CD4-positive, alpha-beta T cell treated with Interleukin-4 for 4 hours (primary cell): ENCODE measurements at regions not wholly inside any gene's neighbourhood (a gene's known extent, or its start where the extent isn't known, plus 50 kb on each side); places are given as distances from the start of the nearest gene placed in this dataset.
"Not testable (repeated sequence)": the region's sequence is repeated elsewhere in the genome, so short reads cannot be mapped to it uniquely, and the experiment has no call there.

Experiments
- DNase-seq: peaks from one replicate; pipeline ENCODE4 v3.0.0-alpha.2; 2020

DNA sequence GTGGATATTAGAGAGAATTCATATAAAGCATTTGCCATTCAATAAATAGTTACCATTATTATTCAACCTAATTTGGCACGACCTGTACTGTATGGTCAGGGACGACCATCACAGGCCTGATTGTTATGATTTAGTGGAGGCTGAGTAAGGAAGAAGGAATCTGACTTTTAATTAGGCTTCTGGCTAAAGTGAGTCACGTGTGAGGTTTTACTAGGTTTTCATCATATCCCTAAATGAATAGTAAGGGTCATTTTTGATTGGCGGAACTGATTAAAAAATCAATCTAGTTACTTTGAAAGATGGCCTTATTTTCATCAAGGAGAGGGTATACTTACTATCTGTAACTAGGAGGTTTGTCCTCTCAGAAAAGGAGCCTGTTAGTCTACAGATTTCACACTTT is 143.4 kb downstream of the ADCYAP1 start:
- DNase-seq: no peak

DNA sequence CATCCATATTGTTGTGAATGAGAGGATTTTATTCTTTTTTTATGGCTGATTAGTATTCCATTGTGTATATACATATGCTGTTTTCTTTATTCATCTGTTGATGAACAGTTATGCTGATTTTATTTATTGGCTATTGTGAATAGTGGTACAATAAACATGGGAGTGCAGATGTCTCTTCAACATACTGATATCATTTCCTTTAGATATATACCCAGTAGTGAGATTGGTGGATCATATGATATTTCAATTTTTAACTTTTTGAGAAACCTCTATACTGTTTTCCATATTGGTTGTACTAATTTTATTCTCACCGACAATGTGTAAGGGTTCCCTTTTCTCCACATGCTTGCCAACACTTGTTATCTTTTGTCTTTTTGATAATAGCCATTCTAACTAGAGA is 144.5 kb downstream of the ADCYAP1 start:
- DNase-seq: no peak

DNA sequence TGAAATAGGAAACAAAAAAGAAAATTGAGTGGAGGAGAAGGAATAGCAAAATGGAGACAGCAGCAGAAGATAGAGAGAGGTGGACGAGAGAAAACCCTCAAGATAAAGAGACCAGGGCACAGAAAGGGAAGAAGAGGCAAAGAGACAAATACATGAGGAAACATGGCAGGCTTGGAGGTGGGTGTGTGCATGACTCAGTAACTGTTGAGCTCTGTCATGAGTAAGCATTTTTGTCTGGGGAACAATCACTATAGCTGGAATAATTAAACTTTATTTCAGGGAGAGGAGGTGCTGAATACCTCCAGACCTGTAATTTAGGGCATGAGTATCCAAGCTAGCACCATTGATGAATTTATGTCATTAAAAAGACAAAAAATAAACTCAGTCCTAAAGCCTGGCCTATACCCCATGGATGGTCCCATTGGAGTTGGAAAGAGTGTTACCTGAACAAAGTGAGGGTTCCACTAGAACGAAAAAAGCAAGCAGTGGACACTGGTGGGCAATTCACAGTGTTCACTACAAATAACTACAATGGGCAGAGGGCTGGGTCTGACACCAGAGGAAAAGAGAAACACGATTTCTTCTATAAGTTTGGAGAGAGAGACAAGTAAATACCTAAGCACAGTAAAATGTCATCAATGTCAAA is 145.5 kb downstream of the ADCYAP1 start:
- no peak for DNase-seq

DNA sequence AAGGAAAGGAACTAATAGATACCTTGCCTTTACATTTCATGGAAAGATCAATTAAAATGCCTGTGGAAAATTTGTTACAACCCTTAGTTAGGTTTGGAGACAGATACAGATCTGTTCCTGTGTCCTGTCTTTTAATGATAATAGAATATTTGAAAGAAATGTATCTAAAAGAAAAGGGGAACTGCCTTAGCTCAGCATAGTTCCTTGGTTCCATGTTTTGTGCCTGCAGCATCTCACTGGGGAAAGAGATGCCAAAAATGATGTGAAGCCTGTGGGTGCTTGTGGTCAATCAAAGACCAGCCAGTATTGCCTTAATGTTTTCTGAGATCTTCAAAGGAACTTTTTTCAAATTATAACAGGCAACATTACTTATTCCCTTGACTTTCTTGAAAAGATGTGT is 147.6 kb downstream of the ADCYAP1 start:
- DNase-seq: no peak

DNA sequence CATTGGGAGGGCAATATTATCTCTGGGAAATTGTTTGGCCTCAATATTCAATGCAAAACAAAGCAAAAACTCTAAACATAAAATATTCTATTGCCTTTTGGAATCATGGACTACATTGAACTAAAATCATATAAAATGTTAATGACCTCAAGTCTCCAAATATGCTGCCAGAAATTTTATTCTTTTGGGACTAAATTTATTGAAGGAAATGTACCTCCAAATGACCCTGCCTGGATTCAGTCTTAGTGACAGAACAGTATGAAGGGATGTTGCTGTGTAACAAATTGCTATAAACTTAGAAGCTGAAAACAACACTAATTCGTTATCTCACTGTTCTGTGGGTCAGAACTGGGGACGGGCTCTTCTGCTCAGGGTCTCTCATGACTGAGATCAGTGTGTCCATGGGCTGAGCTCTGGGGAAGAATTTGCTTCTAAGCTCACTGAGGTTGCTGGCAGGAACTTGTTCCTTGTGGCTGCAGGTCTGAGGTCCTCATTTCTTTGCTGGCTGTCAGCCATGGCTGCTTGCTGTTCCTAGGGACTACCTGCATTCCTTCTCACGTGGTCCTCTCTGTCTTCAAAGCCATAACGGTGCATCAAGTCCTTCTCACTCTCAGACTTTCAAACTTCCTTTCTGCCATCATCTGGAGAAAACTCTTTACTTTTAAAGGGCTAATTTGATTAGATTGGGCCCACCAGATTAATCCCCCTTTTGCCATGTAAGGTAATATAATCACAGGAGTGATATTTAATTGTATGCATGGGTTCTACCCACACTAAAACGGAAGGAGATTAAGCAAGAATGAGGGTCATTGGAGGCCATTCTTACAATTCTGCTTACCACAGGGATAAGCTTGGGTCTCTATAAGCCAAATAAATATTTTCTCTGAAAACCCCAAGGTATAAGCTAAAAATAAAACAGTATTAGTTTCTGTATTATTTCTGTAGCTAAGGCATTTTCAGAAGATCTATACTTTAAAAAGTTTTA is 149.0 kb downstream of the ADCYAP1 start:
- DNase-seq: no peak

DNA sequence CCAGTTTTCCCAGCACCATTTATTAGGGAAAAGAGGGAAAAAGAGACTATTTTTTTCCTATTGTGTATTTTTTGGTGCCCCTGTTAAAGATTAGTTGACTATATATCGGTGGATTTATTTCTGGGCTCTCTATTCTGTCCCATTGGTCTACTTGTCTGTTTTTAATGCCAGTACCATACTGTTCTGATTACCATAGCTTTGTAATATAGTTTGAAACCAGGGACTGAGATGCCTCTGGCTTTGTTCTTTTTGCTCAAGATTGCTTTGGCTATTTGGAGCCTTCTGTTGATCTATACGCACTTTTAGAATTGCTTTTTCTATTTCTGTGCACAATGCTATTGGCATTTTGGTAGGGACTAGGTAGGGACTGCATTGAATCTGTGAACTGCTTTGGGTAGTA is 151.7 kb downstream of the ADCYAP1 start:
- DNase-seq: no peak

DNA sequence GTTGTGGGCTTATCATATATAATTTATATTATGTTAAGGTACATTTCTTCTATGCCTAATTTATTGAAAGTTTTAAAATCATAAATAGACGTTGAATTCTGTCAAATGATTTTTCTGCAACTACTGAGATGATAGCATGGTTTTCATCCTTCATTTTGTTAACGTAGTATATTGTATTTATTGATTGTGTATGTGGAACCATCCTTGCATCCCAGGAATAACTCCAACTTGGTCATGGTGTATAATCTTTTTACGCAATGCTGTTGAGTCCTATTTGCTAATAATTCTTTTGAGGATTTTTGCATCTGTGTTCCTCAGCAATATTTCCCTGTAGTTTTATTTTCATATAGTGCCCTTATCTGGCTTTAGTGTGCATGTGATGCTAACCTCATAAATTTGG is 152.7 kb downstream of the ADCYAP1 start:
- DNase-seq: no peak

DNA sequence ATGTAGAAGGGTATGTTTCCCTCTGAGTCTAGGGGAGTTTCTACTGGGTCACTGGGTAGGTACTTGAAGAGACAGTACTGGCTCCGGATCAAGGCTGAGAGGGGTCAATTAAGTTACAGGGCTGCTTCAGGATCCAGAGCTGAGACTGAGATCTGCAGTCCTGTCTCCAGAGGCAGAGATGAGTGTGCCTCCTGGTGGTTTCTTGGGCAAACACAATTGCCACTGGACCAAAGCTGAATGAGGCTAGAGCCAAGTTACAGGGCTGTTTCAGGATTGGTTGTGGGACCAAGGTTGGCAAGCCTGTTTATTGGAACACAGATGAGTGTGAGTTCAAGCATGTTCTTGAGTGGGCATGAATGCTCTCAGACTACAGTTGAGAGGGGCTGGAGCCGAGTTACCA is 157.9 kb downstream of the ADCYAP1 start:
- DNase-seq: no peak

DNA sequence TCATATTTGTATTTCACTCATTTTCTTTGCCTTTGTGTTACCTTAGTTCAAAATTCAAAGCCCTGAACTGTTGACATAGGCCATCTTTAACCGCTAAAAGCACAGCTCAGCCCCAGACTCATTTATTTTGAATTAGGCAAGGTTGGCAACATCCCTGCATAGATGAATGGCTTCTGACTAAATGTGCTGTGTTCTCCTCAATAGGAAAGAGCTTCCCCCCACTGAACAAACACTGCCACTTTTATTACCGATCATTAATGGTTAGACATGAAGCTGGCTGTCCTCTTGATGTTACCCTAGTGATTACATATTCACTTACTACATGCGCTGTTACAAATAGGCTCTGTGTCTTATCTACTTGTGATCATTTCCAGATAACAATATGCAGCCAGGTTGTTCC is 170.7 kb downstream of the ADCYAP1 start:
- DNase-seq: no peak

DNA sequence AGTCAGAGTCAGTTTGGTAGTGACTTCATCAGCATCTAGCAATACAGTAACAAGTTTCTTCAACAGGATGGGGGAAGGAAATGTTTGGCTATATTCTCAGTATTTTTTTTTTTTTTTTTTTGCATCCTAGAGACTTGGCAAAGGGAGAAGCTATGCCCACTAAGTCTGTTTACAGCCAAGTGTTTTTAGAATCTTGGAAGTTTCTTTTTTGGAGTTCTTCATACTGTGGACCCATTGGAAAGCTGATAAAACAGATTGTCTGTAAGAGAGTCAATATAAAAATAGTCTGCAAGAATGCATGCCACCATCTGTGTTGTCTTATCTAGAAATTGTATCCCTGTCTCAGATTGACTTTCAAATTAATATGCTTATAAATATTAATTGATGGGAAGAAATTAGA is 171.2 kb downstream of the ADCYAP1 start:
- no peak for DNase-seq

DNA sequence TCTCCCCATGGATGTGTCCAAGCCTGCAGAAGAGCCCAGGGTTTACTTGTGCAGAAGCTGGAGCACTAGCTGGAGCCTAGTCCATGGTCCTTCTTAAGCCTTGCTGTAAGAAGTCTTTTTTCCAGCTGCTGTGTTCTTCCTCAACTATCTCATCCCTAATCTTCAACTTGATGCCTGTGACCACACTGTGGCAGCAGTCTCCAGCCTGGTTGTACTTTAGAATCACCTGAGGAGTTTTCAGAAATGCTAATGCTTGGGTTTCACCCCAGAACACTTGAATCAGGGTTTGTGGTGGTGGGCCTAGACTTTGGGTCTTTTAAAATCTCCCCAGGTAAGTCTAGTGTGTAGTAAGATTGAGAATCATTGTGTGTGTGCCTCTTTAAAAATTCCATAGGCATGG is 173.6 kb downstream of the ADCYAP1 start:
- DNase-seq: no peak

DNA sequence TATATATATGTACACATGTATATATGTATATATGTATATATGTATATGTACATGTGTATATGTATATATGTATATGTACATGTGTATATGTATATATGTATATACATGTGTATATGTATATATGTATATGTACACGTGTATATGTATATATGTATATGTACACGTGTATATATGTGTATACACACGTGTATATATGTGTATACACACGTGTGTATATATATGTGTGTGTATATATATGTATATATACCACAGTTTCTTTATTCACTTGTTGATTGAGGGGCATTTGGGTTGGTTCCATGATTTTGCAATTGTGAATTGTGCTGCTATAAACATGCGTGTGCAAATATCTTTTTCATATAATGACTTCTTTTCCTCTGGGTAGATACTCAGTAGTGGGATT is 179.0 kb downstream of the ADCYAP1 start:
- not testable (repeated sequence) for DNase-seq

DNA sequence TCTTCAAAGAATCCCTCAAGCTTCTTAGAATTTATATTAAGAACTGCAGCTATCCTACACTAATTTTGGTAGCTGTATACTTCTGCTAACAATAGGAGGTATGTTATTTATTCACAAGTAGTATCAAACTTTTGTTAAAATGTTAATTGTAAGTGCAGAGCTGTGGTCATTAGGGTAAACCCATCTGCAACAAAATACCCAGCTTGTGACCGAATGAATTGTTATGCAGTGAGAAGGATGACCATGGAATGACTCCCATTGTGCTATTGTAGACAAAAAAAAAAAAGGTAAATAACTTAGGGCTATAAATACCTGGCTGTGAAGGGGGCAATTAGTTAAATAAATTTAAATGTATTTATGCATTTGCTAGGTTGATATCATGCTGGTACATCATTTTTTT is 186.1 kb downstream of the ADCYAP1 start:
- DNase-seq: no peak

DNA sequence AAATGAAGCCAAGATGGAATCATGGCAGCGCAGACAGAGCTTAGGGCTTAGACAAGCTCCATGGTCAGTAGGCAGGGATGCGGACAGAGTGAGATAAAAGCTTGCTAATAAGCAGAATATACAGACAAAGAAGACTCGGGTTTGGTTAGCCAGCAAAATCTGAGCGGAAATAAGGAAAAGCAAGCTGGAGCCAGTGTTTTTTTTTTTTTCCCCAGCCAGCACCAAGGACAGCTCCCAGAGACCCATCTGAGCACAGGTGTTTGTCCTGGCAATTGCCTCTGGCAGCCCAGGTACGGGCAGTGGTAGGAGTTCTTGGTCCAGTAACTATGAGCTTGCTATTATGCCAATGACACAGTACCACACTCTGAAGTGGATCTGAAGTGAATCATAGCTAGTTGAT is 187.6 kb downstream of the ADCYAP1 start:
- no peak for DNase-seq

DNA sequence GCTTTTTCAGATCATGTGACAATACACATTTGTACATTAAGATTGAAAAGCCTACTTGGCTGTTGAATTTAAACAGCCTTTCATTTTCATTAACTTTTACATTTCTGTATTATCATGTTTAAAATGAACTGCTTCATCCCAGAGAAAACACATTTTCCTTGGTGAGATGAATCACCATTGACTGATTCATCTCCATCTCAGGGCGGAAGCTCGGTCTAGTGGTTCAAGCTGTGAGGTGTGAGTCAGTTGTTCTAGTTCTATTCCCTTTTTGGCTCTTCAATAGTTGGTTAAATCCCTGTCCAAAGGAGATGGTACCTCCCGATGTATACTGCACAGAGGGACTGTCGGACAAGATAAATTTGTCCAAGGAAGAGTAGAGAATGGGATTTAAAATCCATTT is 189.7 kb downstream of the ADCYAP1 start:
- DNase-seq: no peak

DNA sequence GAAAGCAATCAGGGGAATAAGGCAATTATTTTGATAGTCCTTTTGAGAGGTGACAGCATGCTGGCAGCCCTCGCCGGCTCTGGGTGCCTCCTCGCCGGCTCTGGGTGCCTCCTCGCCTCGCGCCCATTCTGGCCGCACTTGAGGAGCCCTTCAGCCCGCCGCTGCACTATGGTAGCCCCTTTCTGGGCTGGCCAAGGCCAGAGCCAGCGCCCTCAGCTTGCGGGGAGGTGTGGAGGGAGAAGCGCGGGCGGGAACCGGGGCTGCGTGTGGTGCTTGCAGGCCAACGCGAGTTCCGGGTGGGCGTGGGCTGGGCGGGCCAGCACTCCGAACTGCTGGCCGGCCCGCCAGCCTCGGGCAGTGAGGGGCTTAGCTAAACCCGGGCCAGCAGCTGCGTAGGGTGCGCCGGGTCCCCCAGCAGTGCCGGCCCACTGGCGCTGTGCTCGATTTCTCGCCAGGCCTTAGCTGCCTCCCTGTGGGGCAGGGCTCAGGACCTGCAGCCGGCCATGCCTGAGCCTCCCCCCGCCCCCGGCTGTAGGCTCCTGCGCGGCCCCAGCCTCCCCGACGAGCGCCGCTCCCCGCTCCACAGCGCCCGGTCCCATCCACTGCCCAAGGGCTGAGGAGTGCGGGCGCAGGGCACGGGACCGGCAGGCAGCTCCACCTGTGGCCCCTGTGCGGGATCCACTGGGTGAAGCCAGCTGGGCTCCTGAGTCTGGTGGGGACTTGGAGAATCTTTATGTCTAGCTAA is 193.5 kb downstream of the ADCYAP1 start:
- not testable (repeated sequence) for DNase-seq

DNA sequence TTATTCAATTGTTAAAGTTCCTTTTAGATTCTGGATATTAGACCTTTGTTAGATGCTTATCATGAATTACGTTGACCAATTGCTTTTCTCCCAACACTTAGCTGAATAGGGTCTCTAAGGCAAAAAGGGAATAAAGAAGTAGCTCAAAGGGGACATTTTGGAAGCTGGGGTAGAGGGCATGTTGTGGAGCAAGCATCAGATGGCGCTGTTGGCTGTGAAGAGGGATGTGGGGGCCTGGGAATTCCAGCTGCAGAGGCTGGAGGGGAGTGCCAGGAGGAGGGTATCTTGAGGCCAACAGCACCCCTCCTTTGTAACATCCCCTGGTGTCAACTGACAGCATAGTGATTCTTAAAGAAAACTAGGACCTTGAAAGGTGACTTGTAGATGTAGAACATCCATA is 198.2 kb downstream of the ADCYAP1 start:
- no peak for DNase-seq

DNA sequence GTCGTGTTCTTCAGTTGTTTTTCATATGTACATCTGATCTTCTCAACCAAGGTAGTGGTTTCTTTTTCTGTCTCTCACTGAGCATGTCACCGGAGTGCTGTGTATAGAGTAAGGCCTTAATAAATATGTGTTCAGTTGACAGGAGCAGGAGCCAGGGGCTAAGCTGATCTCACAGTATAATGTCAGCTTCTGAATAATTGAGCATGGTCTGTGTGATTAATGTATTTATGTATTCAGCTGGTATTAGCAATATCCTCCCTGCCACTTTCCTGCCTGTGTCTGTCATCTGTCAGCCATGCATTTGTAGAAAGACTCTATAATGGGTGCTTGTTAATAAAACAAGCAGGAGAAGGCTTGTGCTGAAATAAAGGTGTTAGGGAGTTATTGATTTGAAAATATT is 198.9 kb downstream of the ADCYAP1 start:
- DNase-seq: no peak

DNA sequence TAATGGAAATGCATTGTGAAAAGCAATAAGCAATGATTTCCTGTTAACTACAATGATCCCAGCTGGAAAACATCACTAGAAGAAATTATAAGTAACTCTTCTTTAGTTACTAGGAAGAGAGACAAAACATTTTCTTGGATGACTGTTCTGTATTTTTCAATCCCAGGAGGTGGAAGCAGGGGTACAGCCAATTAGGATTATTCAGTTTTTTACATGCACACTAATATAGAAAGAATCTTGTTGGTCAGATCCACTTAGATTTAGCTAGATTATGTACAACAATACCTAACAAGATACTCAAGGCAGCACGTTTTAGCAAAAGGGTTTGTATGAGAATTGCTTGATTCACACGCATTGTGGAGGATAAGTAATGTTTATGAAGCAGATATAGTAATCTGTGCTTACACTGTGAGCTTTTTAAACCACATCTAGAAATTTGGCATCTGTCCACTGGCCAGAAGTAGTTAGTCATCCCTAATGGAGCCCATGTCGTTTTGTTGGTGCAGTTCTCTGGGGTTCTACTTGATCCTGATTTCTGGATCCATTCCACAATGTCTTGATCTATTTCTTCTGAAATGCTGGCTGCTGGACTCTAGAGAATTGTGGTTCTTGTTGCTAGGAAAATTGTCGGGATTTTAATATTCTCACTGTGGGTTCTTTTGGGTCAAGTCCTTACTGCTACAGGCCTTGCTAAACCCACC is 199.7 kb downstream of the ADCYAP1 start:
- no peak for DNase-seq

DNA sequence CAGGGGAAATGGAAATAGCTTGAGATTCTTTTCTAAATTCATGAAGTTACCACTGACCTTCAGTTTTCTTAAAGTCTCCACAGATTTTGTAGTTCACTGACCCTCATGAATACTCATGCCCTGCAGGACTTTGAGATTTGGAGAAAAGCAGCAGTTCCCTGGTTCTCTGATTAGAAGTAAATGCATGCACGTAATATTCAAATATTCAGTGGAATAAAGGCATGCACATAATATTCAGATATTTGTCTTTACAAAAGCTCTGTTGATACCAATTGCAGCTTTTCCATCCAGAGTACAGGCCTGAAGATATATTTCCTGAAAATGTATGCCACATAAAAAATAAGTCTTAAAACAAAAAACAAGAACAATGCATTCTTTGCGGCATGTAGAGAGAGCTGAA is 219.8 kb downstream of the ADCYAP1 start:
- no peak for DNase-seq

DNA sequence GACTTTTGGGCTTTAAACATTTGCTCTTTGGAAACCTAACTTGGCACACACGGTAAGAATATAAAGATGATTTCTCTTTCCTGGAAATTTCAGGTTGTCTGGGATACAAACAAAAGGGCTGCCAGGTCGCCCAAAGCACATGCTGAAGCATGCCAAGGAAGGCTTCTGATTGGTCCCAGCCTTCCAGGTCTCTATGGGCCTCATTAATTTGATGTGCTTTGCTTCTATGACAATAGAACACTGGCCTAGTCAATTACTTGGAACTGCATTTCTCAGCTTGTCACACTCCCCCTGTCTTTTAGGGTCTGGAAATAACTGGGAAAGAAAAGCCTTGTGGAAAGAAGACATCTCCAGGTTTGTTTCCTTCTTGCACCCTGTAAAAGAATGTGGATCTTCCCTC is 228.9 kb downstream of the ADCYAP1 start:
- DNase-seq: no peak

DNA sequence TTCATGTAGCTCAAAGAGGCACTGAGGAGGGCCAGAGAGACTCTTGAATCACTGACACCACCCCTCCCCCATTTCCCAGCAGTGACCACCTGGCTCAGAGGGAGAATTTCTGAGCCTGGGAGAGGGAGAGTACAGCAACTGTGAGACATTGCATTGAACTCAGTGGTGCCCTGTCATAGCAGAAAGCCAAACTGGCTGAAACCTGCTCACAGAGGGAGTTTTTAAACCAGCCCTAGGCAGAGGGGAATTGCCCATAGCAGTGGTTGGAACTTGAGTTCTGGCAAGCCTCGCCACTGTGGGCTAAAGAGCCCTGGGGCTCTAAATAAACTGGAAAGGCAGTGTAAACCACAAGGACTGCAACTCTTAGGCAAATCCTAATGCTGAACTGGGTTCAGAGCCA is 243.1 kb downstream of the ADCYAP1 start:
- no peak for DNase-seq

DNA sequence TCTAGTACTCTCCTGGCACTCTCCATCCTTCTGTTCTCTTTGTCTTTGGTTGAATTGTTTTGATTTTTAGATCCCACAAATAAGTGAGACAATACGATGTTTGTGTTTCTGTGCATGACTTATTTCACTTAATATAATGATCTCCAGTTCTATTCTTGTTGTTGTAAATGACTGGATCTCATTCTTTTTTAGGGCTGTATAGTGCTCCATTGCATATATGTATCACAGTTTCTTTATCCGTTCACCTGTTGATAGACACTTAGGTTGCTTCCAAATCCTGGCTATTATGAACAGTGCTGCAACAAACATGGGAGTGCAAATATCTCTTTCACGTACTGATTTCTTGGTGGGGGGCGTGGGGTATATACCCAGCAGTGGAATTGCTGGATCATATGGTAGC is 245.0 kb downstream of the ADCYAP1 start:
- DNase-seq: no peak
